ENCODE measurements at regions not wholly inside any gene's neighbourhood (a gene's known extent, or its start where the extent isn't known, plus 50 kb on each side); places are given as distances from the start of the nearest gene placed in this dataset.

DNA sequence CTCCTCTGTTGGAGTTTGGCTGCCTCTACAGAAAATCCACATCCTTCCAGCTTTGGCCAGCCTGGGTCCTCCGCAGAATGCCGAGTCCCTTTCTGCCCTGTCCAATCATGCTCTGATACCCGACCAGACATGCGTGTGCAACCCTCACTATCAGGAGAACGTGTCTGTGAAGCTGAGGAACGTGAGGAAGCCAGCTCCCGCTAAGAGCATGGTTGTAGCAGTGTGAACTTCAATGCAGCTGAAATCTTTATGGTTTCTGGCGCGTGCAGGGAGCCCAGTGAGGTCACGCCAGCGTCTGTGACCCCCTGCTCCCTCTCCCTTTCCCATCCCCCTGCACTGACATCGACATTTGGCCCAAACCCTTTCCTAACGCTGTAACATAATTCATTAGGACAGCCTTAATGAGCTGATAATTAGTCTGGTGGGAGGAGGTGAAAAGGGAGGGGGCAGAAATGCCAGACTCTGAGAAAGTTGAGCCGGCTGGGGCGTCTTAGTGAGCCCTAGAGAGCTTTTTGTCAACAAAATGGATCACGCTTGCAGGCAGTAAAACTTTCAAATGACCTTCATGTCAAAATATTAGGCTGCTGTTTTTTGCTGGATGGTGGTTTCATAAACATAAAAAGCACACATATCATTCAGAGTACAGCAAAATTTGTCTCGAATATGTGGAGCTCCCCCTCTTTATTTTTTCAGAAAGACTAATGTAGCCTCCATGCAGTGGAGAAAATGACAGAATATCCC lies 423.3 kb downstream of the QKI start:
- no peaks in the 10 kb centered on the region for H3K27me3 Mint-ChIP-seq
- H3K4me3 Mint-ChIP-seq: no peak overlapping the region
- H3K27ac Mint-ChIP-seq: no peak overlapping the region
- H3K4me1 Mint-ChIP-seq: no peaks in the 10 kb centered on the region
- DNase-seq: no peak
- intact Hi-C loops (cut with micrococcal nuclease): no loop called here
- peaks cover 12% of the 10 kb centered on the region for H3K9me3 Mint-ChIP-seq
- no peaks in the 10 kb centered on the region for H3K36me3 Mint-ChIP-seq (ENCODE audit: low read depth)

- Mint-ChIP-seq H3K27ac (no peak overlapping the region), H3K4me1 (no peaks in the 10 kb centered on the region), H3K27me3 (no peaks in the 10 kb centered on the region), H3K36me3 (ENCODE audit: low read depth) (no peaks in the 10 kb centered on the region), H3K9me3 (peaks cover 9% of the 10 kb centered on the region), H3K4me3 (no peak overlapping the region)
- intact Hi-C loops (cut with micrococcal nuclease): no loop called here
- DNase-seq: no peak
Observed at GRCh38 chr6:163836876-163837690, 422.6 kb downstream of the QKI start.

DNA sequence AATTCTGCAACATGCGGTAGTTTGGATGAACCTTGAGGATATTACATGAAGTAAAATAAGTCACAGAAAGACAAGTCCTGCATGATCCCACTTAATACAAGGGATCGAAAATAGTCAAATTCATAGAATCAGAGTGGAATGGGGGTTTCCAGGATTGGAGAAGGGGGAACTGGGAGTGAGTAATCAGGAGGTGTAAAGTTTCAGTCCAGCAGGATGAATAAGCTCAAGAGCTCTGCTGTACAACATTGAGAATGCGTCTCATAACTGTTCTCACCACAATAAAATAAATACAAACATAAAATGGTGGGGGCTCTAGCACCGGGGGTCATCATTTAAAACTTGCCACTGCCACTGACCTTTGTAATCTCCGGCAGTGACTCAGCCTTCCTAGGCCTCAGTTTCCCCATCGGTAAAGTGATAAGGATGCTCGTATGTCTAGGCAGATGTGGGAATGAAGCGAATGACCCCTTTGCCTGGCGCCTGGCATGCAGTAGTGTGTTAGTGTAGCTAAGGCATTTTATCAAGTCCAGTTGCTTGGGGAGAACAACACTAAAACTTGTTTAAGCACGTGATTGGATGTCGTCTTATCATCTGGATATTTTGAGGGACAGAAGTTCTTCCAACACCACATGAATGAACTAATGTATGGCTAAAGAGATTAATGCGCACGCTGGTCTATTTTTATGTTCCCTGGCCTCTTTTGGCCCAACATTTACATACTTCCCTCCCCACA lies 421.1 kb downstream of the QKI start:
- Mint-ChIP-seq H3K4me3 (no peak overlapping the region), H3K36me3 (ENCODE audit: low read depth) (no peaks in the 10 kb centered on the region), H3K9me3 (no peaks in the 10 kb centered on the region), H3K4me1 (no peaks in the 10 kb centered on the region), H3K27ac (no peak overlapping the region), H3K27me3 (no peaks in the 10 kb centered on the region)
- DNase-seq: no peak
- intact Hi-C loops (cut with micrococcal nuclease): no loop called here

DNA sequence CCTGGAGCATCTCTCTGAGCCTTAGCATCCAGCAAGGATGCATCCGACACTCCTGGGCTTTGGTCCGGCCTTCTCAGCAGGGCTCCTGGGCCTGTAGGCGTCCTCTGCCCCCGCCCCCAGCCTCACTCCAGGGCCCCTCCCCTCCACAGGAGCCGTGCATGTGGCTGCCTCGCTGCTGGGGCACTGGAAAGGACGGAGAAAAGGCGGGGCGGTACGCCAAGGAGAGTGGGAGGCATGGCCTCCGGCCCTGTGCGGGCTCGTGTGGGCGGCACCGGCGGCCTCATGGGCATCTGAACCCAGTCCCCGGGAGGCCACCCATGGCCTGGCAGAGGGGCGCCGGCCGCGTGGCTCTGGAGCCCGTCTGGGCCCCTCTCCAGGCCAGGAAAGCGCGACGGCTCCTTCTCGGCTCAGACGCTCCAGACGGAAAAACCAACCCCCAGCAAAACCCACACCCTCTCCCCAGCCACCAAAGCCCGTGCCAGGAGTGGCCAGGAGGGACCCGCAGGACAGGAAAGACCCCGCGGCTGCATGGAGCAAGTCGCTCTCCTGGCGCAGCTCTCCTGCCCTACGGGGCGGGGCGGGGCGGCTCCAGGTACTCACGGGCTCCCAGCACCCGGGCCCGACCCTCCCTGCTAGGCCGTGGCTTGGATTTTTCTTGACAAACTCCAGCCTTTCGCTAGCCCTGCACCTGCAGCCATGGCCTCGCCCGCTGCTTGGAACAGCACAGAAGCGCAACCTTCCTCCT lies 419.9 kb downstream of the QKI start:
- DNase-seq: no peak
- intact Hi-C loops (cut with micrococcal nuclease): no loop called here
- Mint-ChIP-seq H3K27me3 (no peaks in the 10 kb centered on the region), H3K36me3 (ENCODE audit: low read depth) (no peaks in the 10 kb centered on the region), H3K9me3 (no peaks in the 10 kb centered on the region), H3K4me1 (no peaks in the 10 kb centered on the region), H3K27ac (no peak overlapping the region), H3K4me3 (no peak overlapping the region)

- Mint-ChIP-seq H3K27me3 (no peaks in the 10 kb centered on the region), H3K4me3 (no peak overlapping the region), H3K36me3 (ENCODE audit: low read depth) (no peaks in the 10 kb centered on the region), H3K4me1 (no peaks in the 10 kb centered on the region), H3K9me3 (no peaks in the 10 kb centered on the region), H3K27ac (no peak overlapping the region)
- DNase-seq: no peak
- intact Hi-C loops (cut with micrococcal nuclease): no loop called here
Observed at GRCh38 chr6:163831736-163832135, 417.2 kb downstream of the QKI start.

DNA sequence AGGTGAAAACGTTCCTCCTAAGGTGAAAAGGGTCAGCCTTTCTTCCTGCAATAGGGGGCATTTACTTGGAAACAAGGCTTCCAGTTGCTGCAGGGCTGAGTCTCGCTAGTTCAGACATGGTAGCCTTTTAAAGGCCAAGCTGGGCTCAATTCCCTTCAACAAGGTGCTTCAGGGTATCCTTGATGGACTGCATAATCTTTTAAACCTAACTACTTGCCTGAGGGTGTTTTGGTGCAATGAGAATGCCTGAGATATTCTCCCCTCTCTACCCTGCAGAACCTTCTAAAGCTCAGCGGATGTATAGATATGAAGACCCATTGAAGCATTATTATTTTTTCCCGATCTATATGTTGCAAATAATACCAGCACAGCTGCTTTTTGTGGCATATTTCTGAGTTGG lies 416.1 kb downstream of the QKI start:
- Mint-ChIP-seq H3K27ac (no peak overlapping the region), H3K9me3 (no peaks in the 10 kb centered on the region), H3K4me1 (no peaks in the 10 kb centered on the region), H3K27me3 (no peaks in the 10 kb centered on the region), H3K4me3 (no peak overlapping the region), H3K36me3 (ENCODE audit: low read depth) (no peaks in the 10 kb centered on the region)
- no peak for DNase-seq
- intact Hi-C loops (cut with micrococcal nuclease): no loop called here

DNA sequence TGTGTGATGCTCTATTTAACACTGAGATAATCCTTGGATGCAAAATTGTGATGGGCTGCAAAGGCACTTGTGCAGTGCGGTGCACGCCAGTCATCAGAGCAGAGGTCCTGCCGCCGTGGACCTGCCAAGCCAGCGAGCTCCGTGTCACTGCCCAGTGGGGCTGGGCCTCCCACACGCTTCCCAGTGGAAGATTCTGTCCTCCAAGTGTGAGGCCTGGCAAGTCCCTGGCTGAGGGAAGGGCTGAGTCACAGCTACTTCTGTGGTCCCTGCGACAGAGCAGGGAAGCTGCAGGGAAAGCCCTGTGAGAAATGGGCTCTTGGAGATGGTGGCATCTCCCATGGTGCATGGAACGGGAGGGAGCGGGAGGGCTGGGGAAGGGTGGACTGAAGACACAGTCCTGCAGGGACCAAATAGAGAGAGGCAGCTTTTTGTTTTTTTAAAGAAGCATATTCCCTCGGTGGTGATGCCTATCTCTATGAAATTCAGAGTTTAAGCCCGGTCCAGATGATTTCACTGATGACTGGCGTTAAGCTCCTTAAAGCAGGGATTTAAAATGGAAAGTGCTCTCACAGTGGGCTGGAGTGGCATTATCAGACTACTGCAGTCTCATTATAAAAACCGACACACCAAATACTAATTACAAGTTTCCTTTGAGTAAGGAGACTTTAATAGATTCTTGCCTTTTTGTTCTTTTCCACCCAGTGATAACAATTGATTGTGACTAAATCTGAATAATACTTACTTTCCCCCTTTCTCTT lies 413.7 kb downstream of the QKI start:
- Mint-ChIP-seq H3K4me1 (no peaks in the 10 kb centered on the region), H3K27me3 (no peaks in the 10 kb centered on the region), H3K9me3 (no peaks in the 10 kb centered on the region), H3K4me3 (no peak overlapping the region), H3K36me3 (ENCODE audit: low read depth) (no peaks in the 10 kb centered on the region), H3K27ac (no peak overlapping the region)
- no peak for DNase-seq
- intact Hi-C loops (cut with micrococcal nuclease): no loop called here

DNA sequence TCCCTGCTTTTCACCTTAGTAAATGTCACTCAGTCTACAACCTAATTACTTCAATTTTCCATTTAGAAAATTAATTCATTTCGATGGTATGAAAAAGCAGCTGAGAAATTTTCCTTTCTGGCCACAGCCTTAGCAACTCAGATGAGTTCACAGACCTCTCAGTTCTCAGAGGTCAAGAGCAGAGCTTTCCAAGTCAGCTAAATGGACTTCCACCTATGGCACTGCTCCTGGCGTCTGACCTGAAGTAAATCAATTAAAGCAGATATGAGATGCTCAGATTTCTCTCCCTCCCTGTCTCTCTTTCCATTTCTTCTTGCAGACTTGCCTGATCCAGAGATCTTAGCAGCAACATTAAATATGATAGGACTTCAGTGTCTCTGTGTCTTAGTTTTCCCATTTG lies 412.6 kb downstream of the QKI start:
- H3K36me3 Mint-ChIP-seq (ENCODE audit: low read depth): no peaks in the 10 kb centered on the region
- intact Hi-C loops (cut with micrococcal nuclease): no loop called here
- no peak overlapping the region for H3K27ac Mint-ChIP-seq
- no peak overlapping the region for H3K4me3 Mint-ChIP-seq
- H3K27me3 Mint-ChIP-seq: no peaks in the 10 kb centered on the region
- H3K9me3 Mint-ChIP-seq: no peaks in the 10 kb centered on the region
- no peaks in the 10 kb centered on the region for H3K4me1 Mint-ChIP-seq
- DNase-seq: no peak

GRCh38 chr6:163826629-163827028 lies 412.1 kb downstream of the QKI start:
- Mint-ChIP-seq H3K36me3 (ENCODE audit: low read depth) (no peaks in the 10 kb centered on the region), H3K27ac (no peak overlapping the region), H3K9me3 (no peaks in the 10 kb centered on the region), H3K27me3 (no peaks in the 10 kb centered on the region), H3K4me1 (no peaks in the 10 kb centered on the region), H3K4me3 (no peak overlapping the region)
- DNase-seq: no peak
- intact Hi-C loops (cut with micrococcal nuclease): no loop called here

DNA sequence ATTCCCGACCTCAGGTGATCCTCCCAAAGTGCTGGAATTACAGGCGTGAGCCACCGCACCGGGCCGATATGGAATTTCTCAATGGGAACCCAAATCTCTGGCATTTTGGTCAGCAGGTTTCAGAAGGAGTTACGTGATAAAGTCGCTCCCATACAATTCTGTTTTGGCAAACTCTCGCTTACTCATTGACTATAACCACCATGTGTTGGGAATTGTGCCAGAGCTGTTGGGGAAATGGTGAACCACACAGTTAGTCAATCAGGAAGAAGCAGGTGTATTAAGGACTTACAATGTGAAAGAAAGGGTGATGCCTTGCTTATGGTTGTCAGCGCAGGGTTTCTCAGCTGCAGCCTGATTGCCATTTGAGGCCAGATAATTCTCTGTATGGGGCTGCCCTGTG lies 410.5 kb downstream of the QKI start:
- intact Hi-C loops (cut with micrococcal nuclease): no loop called here
- Mint-ChIP-seq H3K4me1 (no peaks in the 10 kb centered on the region), H3K9me3 (no peaks in the 10 kb centered on the region), H3K4me3 (no peak overlapping the region), H3K27me3 (no peaks in the 10 kb centered on the region), H3K36me3 (ENCODE audit: low read depth) (no peaks in the 10 kb centered on the region), H3K27ac (no peak overlapping the region)
- DNase-seq: no peak

GRCh38 chr6:163823577-163823976 lies 409.1 kb downstream of the QKI start:
- DNase-seq: no peak
- H3K9me3 Mint-ChIP-seq: peaks cover 3% of the 10 kb centered on the region
- no peak overlapping the region for H3K4me3 Mint-ChIP-seq
- no peaks in the 10 kb centered on the region for H3K4me1 Mint-ChIP-seq
- intact Hi-C loops (cut with micrococcal nuclease): no loop called here
- no peak overlapping the region for H3K27ac Mint-ChIP-seq
- H3K27me3 Mint-ChIP-seq: no peaks in the 10 kb centered on the region
- no peaks in the 10 kb centered on the region for H3K36me3 Mint-ChIP-seq (ENCODE audit: low read depth)

DNA sequence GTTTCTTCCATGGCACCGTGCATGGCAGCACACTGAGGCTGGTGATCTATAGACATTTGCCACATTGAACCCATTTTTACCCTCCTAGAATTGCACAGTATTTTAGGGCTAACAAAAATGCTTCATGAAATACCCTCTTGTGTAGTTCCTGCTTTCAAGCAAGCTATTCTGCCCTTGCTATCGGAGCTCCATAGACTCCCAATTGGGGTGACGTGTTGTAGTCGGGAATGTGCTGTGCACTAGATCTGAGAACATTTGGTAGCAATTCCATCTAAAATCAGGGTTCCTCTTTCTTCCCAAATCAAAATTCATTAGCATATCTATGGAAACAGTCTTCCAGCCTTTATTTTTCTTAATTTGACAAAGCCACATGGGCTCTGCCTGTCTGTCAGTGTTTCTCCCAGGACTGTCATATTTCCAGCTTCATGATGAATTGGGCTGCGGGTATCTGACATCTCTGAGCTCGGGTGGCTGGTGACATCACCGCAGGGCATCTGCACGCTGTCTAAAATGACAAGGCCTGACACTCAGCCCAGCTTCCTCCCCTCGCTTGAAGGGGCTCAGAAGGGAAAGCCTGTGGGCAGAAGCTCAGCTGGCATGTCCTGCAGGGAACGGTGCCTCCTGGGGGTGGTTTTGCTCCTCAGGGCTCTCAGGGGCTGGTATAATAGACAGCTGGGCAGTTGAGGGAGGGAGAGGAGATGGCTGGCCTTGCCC lies 406.4 kb downstream of the QKI start:
- Mint-ChIP-seq H3K27me3 (no peaks in the 10 kb centered on the region), H3K9me3 (peaks cover 3% of the 10 kb centered on the region), H3K27ac (no peak overlapping the region), H3K4me3 (no peak overlapping the region), H3K4me1 (no peaks in the 10 kb centered on the region), H3K36me3 (ENCODE audit: low read depth) (no peaks in the 10 kb centered on the region)
- intact Hi-C loops (cut with micrococcal nuclease): no loop called here
- DNase-seq: no peak

- intact Hi-C loops (cut with micrococcal nuclease): no loop called here
- Mint-ChIP-seq H3K9me3 (peaks cover 3% of the 10 kb centered on the region), H3K27me3 (no peaks in the 10 kb centered on the region), H3K27ac (no peak overlapping the region), H3K4me3 (no peak overlapping the region), H3K36me3 (ENCODE audit: low read depth) (no peaks in the 10 kb centered on the region), H3K4me1 (no peaks in the 10 kb centered on the region)
- DNase-seq: no peak
Observed at GRCh38 chr6:163820171-163820570, 405.7 kb downstream of the QKI start.
